Nucleus accumbens (tissue), 56 donors: ENCODE measurements at regions not wholly inside any gene's neighbourhood (a gene's known extent, or its start where the extent isn't known, plus 50 kb on each side); places are given as distances from the start of the nearest gene placed in this dataset.
"Not testable (repeated sequence)": the region's sequence is repeated elsewhere in the genome, so short reads cannot be mapped to it uniquely, and the experiment has no call there.

ENCODE experiments used
- DNase-seq, 56 donors: peaks; one replicate each; lab custom pipeline; 2025; lab: John Stamatoyannopoulos, UW

DNA sequence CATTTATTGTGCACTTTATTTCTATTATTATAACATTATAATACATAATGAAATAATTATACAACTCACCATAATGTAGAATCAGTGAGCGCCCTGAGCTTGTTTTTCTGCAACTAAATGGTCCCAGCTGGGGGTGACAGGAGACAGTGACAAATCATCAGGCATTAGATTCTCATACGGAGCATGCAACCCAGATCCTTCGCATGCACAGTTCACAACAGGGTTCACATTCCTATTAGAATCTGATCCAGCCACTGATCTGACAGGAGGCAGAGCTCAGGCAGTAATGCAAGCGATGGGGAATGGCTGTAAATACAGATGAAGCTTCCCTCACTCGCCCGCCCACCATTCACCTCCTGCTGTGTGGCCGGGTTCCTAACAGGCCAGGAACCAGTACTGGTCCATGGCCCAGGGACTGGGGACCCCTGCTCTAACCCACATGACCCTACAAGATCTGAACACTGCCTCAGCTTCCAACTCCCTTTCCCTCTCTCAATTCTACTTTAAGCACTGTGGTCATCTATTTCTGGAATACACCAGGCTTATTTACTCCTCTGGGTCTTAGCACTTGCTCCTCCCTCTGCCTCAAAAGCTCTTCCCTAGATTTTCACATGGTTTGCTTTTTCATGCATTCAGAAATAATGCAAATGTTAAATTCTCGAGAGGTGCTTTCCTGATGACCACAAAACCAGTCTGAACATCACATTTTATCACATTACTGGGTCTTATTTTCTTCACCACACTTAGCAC, 166.8 kb upstream of the HCCS start:
- no peak for DNase-seq

- no peak for DNase-seq
Measured at GRCh38 chrX:10945498-10945897, 165.6 kb upstream of the HCCS start.

DNA sequence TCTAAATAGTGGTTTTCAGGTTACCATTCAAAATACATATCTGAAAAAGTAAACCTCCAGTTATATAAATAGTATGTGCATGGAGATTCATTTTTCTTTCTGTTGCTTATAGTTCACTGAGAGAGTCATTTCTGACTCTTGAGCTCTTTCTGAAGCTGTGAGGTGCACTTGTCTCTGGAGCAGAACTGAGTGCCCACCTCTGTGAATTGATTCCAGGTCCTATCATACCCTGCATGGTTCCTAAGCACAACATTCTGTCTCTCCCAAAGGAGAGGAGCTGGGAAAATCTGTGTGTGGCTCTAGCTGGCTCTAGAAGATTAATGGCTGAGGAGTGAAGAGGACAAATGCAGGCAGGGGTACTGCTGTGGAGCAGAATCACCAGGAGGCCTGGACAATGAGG, 161.6 kb upstream of the HCCS start:
- no peak for DNase-seq

GRCh38 chrX:10952619-10953018, 158.5 kb upstream of the HCCS start:
- no peak for DNase-seq

GRCh38 chrX:10965174-10965798, 145.8 kb upstream of the HCCS start:
- DNase-seq: no peak

DNA sequence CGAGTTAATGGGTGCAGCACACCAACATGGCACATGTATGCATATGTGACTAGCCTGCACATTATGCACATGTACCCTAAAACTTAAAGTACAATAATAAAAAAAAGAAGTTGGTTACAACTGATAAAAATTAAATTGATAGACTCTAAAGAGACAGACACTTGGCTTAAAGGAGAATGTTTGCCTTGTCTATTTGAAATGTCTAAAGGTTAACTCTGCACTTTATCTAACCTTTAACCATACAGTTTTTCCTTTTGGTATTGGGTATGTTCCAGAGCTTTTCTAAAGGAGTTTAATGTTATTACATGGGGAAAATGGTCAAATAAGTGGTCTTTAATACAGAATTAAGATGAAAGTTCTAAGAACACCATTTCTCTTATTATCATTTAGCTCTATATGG, 145.1 kb upstream of the HCCS start:
- no peak for DNase-seq

DNA sequence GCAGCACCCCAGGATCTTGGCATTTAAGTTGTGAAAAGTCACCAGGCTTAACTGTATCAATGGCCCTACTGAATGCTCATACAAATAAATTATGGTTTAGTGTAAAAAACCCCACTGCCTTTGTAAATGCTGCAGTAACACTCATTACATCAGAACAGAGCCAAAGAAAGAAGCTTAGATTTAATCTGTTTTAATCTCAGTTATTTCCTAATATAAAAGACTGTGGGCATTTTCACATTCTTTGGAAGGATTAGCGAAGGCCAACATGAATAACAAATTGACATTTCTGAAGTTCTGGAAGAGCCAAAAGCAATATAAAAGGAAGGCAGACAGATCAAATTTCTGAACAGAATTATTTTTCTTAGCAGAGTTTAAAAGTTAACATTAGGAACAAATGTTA, 140.0 kb upstream of the HCCS start:
- no peak for DNase-seq

DNA sequence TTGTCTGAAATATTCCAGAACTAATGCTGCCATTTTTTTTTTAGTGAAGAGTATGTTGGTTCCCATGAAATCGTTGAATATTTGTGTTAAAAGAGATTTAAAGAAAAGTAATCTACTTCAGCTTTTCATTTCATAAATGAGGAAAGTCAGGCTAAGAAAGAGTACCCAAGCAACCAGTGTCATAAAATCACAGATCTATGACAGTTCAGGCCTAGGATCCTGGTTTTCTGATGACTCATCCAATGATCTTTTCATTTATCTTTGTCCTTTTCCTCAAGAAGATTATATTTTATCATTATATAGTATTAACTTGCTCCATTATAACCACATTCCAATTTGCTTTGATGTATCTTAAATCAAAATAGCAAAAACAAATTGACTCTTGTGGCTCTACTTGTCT, 139.4 kb upstream of the HCCS start:
- no peak for DNase-seq

DNA sequence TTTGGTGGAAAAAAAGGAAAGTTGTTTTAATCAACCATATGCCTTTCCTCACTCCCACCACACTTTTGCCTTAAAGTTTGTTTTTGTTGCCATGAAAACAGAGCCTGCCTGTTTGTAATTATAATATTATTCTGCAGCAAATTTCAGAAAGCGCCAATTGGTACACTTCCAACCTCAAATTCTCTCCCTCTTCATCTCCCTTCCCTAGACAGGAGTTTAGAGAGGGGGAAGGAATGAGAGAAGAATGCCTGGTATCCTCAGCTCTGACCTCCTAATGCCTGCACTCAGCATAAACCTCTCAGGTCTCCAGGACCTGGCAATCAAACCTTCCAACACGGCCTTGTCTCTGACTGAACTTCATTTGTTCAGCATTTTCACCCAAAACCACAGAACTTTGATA, 138.4 kb upstream of the HCCS start:
- no peak for DNase-seq

DNA sequence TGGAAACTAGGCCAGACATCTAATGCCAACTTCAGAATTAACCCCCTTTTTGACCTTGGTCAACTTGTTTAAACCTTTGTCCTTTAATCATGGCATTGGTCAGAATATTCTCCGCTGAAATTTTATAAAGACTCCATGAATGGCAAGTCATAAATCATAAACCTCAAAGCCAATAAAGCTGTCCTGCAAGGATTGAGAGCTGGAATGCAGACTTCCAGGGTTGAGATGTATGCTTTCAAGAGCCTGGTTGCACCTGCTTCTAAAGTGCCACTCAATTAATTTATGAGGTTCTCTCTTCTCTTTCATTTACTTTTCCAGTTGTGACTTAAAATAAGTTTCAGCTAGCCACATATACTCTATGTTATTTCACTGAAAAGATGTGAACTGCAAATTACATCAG, 136.2 kb upstream of the HCCS start:
- no peak for DNase-seq

GRCh38 chrX:10979956-10980355, 131.2 kb upstream of the HCCS start:
- no peak for DNase-seq

DNA sequence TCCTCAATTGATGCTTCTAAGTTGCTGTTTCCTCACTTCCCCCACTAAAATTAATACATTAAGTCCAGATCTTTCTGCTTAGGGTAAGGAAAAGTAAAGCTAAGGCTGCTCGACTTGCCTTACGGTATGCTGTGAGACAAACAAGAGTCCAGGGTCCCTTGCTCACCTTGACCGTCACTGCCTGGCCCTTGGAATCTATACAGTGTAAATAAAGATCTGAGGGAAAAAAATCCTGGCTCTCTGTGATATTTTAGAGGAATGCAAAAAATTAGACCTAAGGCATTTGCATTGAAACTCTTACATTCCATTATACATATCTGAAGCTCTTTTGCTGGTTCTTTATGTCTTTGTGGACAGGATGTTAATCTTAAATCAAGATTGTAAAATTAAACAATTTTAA, 129.6 kb upstream of the HCCS start:
- DNase-seq: no peak

- peak in 16 of 56 donors; percentile 0 to 20 (median 0) for DNase-seq
Measured at GRCh38 chrX:10983526-10983925, 127.6 kb upstream of the HCCS start.

- no peak for DNase-seq
Measured at GRCh38 chrX:10984213-10984612, 126.9 kb upstream of the HCCS start.

DNA sequence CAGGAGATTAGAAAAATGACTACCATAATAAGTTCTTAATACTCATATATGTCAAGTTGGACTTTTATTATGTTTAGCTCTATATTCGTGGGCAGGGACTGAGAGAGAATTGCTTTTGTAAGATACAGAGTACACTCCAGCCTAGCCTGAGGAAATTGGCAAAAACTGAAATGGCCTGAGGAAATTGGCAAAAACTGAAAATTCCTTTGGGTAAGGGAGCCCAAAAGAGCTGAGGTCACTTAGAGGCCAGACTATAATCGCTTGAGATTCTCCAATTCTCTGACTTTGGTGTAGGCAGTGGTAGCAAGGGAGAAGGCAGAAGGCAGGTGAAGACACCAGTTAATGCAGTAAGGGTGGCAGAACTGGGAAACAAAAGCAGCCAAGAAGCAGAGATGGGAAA, 124.5 kb upstream of the HCCS start:
- DNase-seq: no peak

GRCh38 chrX:10988653-10989052, 122.5 kb upstream of the HCCS start:
- no peak for DNase-seq

- no peak for DNase-seq
Measured at GRCh38 chrX:10989386-10989785, 121.7 kb upstream of the HCCS start.

- no peak for DNase-seq
Measured at GRCh38 chrX:10990418-10990817, 120.7 kb upstream of the HCCS start.

DNA sequence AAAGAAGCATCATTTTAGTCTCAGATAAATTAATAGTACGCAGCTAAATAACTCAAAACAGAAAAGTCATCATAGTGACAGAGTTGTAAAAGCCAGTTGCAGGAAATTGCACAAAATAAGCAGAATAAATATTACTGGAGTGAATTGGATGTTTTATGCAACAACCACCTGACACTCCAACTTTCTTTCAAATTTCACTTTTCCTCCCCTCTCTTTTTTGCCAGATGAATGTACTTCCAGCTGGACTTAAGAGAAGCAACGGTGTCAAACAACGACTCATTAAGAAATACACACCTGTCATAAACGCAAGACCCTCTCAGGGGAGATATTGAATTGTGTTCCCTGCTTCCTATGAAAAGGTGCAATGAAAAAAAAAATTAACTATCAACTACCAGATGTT, 120.2 kb upstream of the HCCS start:
- no peak for DNase-seq

GRCh38 chrX:10992110-10992509, 119.0 kb upstream of the HCCS start:
- no peak for DNase-seq

GRCh38 chrX:11007076-11007475, 104.1 kb upstream of the HCCS start:
- not testable (repeated sequence) for DNase-seq

DNA sequence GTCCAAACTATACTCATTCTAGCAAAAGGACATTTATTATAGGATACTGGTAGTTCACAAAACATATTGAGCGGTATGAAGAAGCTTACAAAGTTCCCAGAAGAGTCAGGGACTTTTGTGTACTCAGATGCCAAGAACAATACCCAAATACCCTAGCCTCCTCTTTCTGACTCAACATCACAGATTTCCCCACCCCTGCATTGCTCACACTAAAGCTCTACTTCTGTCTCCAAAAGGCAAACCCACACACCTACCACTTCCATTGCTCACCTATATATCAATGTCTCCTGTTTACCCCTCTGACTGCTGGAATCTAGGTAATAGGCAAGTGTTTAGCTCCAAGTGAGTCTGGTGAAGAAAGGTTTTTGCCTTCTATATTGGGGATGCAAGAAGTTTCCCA, 100.7 kb upstream of the HCCS start:
- DNase-seq: no peak

GRCh38 chrX:11016728-11017127, 94.4 kb upstream of the HCCS start:
- DNase-seq: no peak
